ENCODE measurements at regions not wholly inside any gene's neighbourhood (a gene's known extent, or its start where the extent isn't known, plus 50 kb on each side); places are given as distances from the start of the nearest gene placed in this dataset.
"Not testable (repeated sequence)": the region's sequence is repeated elsewhere in the genome, so short reads cannot be mapped to it uniquely, and the experiment has no call there.

DNA sequence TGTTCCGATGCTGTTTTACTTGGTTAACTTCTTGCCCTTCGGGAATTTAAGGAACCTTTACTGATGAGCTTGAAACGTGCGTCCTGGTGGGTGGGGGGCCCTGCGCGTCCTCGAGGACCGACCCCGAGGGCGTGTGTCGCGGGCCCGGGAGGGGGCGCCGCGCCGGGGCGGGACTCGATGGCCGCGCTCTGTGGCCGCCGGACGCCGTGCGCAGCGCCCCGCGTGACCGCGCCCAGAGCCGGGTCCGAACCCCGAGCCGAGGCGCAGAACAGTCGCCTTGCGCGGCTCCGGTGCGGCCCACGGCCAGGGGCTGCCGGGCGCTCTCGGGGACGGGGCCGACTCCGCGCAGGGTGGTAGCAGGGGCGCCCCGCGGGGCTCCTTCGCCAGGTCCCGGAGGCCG, 4053.5 kb upstream of the TPTE start:
- not testable (repeated sequence) for H3K4me1 Mint-ChIP-seq, H3K9me3 Mint-ChIP-seq, DNase-seq, H3K4me3 Mint-ChIP-seq, H3K27me3 Mint-ChIP-seq, H3K36me3 Mint-ChIP-seq, H3K27ac Mint-ChIP-seq

DNA sequence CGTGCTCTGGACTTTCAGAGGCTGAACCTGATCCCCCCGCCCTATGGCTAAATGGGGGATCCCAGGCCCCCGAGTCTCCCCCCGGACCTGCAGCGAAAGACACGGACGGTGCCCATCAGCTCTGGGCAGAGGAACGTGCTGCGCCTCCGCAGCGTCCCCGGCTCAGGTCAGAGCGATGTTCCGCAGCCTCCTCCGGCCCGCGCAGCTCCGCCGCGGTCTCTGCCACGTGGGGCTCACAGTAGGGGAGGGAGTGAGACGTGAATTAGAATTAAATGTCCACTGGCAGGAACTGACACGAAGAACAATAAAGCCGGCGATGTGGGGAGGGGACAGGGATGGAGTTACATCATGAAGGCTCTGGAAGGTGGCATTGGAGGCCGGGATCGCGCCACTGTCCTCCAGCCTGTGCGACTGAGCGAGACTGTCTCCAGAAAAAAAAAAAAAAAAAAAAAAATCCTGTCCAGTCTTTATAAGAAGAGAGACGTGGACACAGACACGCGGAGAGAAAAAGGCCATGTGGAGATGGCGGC, 4053.0 kb upstream of the TPTE start:
- H3K4me1 Mint-ChIP-seq, H3K9me3 Mint-ChIP-seq, H3K27me3 Mint-ChIP-seq, H3K27ac Mint-ChIP-seq, H3K36me3 Mint-ChIP-seq, DNase-seq, H3K4me3 Mint-ChIP-seq: not testable (repeated sequence)

DNA sequence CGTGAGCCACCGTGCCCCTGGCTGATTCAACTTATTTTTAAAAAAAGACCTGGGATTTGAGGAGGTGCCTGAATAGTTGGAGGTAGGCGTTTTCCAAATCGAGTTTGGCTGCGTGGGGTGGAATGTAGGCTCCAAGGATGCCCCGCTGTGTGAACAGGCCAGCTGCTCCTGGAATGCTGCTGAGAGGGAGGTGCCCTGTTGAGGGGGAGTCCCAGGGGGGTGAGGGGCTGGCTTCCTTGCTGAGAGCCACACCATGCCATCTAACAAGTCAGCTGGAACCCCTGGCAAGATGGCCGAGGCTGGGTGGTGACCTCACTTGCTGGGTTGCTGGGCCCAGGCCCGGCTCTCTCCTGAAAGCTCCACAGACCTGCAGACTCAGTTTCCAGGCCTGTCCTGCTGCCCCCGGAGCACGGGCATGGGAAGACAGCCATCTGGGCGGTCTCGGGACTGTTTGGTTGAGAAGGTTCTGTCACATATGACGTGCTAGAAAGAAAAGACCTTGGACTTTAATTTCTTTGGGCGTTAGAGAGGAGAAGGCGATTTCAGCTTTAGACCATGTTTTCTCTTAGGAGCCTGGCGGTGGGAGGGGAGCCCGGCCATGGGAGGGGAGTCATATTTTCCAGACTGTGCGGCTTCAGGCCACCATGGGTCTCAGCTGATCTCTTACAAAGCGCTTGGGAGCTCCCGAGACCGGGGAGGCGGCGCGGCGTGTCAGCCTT, 4047.0 kb upstream of the TPTE start:
- not testable (repeated sequence) for H3K9me3 Mint-ChIP-seq, H3K36me3 Mint-ChIP-seq, H3K27me3 Mint-ChIP-seq, DNase-seq, H3K4me1 Mint-ChIP-seq, H3K27ac Mint-ChIP-seq, H3K4me3 Mint-ChIP-seq

DNA sequence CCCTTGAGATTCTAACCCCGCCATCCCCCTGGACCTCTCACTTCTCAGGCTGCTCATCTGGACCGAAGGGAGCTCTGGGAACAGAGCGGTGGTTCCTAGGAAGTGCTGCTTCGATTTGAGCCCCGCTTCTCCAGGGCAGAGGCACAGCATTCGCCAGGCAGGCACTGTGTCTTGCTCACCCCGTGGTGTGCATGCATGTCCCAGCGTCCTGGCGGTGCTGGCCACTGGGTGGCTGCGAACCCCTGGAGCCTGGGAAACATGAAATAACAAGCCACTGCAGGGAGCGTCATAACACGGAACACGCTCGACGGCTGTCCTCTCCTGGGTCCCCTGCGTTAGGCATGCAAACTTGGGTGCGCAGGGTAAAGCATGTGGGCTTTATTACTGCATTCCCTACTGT, 4040.3 kb upstream of the TPTE start:
- not testable (repeated sequence) for DNase-seq, H3K36me3 Mint-ChIP-seq, H3K9me3 Mint-ChIP-seq, H3K4me3 Mint-ChIP-seq, H3K4me1 Mint-ChIP-seq, H3K27me3 Mint-ChIP-seq, H3K27ac Mint-ChIP-seq

DNA sequence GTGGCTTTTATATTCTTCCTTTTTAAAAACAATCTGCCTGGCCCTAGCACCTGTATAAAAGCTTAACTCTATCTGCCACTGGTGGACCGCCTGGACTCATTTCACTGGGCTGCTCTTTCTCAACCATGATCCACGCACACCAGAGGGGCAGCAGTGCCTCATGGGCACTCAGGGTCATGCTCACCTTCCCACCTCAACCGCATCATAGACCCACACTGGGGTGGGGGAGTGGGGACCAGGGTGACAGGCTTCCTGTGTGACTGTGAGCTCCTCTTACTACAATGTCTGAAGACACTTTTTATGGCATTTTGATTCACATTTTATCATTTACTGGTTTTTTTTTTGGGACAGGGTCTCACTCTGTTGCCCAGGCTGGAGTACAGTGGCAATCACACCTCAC, 4038.8 kb upstream of the TPTE start:
- not testable (repeated sequence) for DNase-seq

DNA sequence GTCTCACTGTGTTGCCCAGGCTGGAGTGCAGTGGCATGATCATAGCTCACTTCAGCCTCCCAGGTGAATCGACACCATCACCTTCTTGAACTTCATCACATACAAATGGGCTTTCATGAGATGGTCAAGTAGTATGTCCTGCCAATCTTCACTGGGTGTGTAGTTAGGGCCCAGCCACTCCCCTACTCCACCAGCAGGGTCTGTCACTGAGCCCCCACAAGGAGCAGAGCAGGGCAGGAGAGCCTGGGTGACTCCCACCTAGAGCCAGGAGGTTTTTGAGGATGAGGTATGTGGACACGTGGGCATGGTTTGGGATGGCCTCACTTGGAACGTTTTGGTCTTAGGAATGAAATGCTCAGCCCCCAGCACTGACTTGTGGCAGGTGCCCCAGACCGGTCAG, 4037.7 kb upstream of the TPTE start:
- H3K9me3 Mint-ChIP-seq, H3K4me1 Mint-ChIP-seq, H3K27me3 Mint-ChIP-seq, H3K27ac Mint-ChIP-seq, DNase-seq, H3K4me3 Mint-ChIP-seq, H3K36me3 Mint-ChIP-seq: not testable (repeated sequence)

More for the DNA sequence above, 4038.8 kb upstream of the TPTE start:
- H3K4me1 Mint-ChIP-seq, H3K27ac Mint-ChIP-seq, H3K9me3 Mint-ChIP-seq, H3K27me3 Mint-ChIP-seq, H3K36me3 Mint-ChIP-seq, H3K4me3 Mint-ChIP-seq: not testable (repeated sequence)

DNA sequence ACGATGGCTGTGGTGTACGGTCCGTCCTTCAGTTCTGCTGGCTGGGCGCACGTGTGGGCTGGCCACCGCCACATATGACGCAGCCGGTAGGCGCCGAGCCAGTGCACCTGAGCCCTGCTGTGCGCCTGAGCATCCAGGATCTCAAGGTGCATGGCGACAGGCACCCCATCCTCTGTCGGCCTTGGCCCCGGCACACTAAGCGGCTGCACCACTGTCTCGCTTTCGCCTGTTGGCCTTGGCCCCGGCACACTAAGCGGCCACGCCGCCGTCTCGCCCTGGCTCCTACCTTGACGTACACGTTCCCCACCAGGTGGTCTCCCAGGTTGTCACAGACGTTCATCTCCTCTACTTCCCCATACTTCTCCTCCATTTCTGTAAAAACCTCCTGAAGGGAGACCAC, 4034.6 kb upstream of the TPTE start:
- not testable (repeated sequence) for H3K9me3 Mint-ChIP-seq, DNase-seq, H3K4me1 Mint-ChIP-seq, H3K27me3 Mint-ChIP-seq, H3K4me3 Mint-ChIP-seq, H3K27ac Mint-ChIP-seq, H3K36me3 Mint-ChIP-seq

DNA sequence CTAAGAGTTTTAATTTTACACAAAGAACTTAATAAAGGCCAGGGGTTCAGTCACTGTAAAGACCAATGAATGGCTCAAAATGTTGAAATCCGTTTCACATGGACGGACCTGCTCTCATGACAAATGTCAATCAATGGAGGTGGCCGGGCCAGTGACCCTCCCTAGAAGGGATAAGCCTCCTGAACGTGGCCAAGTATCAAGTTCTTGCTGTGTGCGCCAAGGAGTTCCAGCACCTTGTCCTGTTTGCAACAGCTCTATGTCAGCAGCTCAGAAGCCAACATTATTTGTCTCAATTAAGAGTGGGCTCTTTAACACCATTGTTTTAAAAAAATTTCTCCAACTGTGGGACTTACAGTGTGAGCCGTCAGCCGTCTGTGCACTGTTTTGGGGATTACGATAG, 4028.7 kb upstream of the TPTE start:
- not testable (repeated sequence) for H3K9me3 Mint-ChIP-seq, H3K27me3 Mint-ChIP-seq, H3K4me3 Mint-ChIP-seq, H3K36me3 Mint-ChIP-seq, H3K27ac Mint-ChIP-seq, DNase-seq, H3K4me1 Mint-ChIP-seq

DNA sequence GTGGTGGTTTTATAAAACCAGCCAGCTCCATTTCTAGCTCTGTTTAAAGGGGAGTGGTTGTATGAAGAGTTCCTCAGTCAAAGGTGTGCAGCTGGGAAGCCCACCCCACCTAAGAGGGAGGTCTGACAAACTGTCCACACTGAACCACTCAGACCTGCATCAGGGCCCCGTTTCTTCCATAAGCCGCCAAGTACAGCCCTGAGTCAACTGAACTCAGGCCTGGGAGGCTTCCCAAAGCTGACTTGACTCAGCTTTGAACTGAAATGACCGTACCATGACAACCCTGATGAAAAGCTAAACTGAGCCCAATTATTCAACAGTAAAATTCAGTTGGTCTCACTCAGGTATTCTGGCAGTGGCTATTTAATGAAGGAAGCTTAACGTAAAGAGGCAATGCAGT, 4027.4 kb upstream of the TPTE start:
- H3K4me1 Mint-ChIP-seq, H3K4me3 Mint-ChIP-seq, H3K9me3 Mint-ChIP-seq, H3K27ac Mint-ChIP-seq, H3K27me3 Mint-ChIP-seq, DNase-seq, H3K36me3 Mint-ChIP-seq: not testable (repeated sequence)

DNA sequence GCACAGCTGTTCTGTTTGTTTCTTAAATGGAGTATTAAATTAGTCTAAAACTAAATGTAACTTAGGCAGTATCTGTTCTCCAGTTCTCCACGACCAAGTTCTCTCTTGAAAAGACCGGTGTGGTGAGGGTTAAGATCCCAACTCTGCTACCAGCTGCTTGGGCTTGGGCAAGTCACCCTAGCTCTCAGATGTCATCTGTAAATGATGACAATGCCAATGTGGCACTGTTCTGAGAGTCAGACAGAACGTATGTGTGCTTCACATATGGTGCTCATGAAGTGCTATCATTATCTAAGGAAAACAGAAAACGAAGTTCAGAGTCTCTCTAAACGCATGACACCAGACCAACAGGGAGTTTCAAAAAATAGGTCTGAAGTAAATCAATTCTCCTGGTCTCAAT, 4025.0 kb upstream of the TPTE start:
- H3K4me1 Mint-ChIP-seq, H3K27ac Mint-ChIP-seq, H3K4me3 Mint-ChIP-seq, H3K9me3 Mint-ChIP-seq, H3K36me3 Mint-ChIP-seq, DNase-seq, H3K27me3 Mint-ChIP-seq: not testable (repeated sequence)

DNA sequence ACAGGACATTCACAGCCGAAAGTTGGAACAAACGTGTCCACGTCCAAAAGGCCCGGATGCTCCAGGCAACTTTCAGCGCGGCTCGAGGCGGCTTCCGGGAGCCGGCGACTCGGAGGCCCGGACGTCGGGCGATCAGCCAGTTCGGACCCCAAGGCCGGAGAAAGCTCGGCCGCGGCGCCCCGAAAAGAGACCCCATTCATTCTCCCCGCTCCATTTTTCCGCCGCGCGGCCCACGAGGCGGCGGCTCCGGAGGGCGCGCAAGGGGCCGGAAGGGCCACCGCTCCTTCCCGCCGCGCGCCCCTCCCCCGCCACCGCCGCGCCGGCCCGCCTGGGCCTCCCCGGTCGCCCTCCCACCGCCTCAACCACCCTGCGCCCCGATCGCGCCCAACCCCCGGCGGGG, 4022.7 kb upstream of the TPTE start:
- not testable (repeated sequence) for H3K36me3 Mint-ChIP-seq, H3K27me3 Mint-ChIP-seq, H3K9me3 Mint-ChIP-seq, H3K4me1 Mint-ChIP-seq
- peak overlapping the region; percentile 20 for H3K27ac Mint-ChIP-seq
- DNase-seq = peak; percentile 34
- H3K4me3 Mint-ChIP-seq = peak overlapping the region; percentile 55

DNA sequence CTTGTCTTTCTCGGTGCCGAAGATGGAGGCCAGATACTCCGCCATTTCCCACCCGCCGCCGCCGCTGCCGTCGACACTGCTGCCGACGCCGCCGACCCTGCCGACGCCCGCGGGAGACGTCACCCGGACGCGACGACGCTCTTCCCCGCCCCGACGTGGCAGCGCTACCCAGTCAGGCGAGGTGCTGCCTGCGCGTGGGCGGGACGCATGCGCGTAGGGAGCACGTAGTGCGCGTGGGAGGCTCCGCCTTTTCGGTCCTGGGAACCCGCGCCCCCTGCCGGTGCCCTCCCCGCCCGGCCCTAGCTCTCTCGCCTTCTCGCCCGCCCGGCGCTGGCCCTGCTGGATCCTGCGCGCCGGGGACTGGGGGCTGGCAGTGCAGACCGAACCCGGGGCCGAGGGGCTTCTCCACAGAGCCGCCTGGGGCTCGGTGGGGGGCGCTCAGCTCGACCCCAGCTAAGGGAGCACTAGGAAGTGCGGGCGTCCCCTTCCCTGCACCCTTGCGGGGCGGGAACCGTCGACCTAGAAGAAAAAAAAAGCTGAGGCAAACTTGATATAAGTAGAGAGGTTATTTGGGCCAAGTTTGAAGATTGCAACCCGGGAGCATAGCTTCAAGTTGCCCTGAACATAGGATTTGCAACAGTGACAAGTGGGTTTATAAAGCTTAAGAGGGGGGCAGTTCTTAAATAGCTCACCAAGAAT, 4022.1 kb upstream of the TPTE start:
- H3K4me1 Mint-ChIP-seq, H3K36me3 Mint-ChIP-seq, H3K4me3 Mint-ChIP-seq, H3K9me3 Mint-ChIP-seq, H3K27ac Mint-ChIP-seq, H3K27me3 Mint-ChIP-seq: not testable (repeated sequence)
- DNase-seq = peak; percentile 84

DNA sequence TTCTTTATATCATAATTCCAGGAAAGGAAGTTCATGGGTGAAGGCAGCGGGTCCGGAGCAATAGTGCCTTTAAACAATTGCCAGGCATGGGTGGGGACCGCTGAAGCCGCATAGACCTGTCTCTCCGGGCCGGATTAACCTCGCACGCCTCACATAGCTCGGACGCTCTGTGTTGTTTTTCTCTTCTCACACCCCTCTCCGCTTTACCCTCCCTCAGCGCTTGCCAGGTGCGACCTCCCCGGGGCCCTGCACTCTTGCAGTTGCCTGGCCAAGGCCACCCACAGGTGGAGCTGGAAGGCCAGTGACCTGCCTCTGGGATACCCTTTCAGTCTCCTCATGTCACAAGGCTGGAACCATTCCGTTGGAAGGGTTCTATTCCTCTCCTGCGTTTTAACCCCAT, 4021.5 kb upstream of the TPTE start:
- not testable (repeated sequence) for DNase-seq, H3K27me3 Mint-ChIP-seq, H3K27ac Mint-ChIP-seq, H3K36me3 Mint-ChIP-seq, H3K9me3 Mint-ChIP-seq, H3K4me1 Mint-ChIP-seq, H3K4me3 Mint-ChIP-seq

DNA sequence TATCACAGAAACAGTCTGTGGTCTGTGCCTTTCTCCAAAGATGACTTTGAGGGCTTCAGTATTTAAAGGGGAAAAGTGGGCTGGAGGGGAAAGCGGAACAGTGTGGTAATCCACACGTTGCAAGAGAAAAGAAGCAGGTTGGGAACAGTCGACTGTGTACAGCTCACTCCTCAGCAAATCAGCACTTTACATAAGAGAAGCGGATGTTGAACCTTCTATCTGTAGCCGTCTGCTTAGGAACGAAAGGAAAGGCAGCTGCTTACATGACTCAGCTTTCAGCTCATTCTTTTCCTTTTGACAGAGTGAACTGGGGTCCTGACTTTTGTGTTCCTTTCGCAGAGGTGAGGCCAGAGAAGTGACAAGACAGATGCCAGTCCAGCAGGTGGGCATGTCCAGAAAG, 4020.7 kb upstream of the TPTE start:
- DNase-seq, H3K9me3 Mint-ChIP-seq, H3K4me1 Mint-ChIP-seq, H3K4me3 Mint-ChIP-seq, H3K36me3 Mint-ChIP-seq, H3K27ac Mint-ChIP-seq, H3K27me3 Mint-ChIP-seq: not testable (repeated sequence)

DNA sequence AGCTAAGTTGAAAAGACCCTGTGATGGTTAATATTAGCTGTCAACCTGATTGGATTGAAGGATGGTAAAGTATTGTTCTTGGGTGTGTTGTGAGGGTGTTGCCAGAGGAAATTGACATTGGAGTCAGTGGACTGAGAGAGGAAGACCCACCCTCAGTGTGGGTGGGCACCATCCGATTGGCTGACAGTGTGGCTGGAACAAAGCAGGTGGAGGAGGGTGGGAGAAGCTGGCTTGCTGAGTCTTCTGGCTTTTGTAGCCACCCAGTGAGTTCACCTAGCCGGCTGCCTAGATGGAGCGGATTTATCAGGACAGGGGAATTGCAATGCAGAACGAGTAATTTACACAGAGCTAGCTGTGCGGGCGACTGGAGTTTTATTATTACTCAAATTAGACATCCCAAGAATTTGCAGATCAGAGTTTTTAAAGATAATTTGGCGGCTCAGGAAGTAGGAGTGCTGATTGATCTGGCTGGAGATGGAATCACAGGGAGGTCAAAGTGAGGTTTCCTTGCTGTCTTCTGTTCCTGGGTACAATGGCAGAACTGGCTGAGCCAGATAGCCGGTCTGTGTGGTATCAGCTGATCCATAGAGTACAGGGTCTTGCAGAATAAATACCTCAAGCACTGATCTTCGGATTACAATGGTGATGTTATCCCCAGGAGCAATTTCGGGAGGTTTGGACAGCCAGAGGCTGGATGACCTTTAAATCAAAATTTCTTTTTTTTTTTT, 4015.1 kb upstream of the TPTE start:
- not testable (repeated sequence) for H3K36me3 Mint-ChIP-seq, H3K27me3 Mint-ChIP-seq, H3K4me1 Mint-ChIP-seq, DNase-seq, H3K4me3 Mint-ChIP-seq, H3K27ac Mint-ChIP-seq, H3K9me3 Mint-ChIP-seq

DNA sequence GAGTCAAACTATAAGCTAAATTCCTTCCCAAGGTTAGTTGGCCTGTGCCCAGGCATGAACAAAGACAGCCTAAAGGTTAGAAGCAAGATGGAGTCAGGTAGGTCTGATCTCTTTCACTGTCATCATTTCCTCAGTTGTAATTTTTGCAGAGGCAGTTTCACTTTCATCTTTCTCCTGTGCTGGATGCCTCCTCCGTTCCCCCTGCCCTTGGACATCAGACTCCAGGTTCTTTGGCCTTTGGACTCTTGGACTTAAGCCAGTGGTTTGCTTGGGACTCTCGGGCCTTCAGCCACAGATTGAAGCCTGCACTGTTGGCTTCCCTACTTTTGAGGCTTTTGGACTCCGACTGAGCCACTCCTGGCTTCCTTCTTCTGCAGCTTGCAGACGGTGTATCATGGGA, 4013.8 kb upstream of the TPTE start:
- H3K9me3 Mint-ChIP-seq, H3K27ac Mint-ChIP-seq: not testable (repeated sequence)

More for the DNA sequence above, 4013.8 kb upstream of the TPTE start:
- H3K4me3 Mint-ChIP-seq, H3K36me3 Mint-ChIP-seq, H3K4me1 Mint-ChIP-seq, DNase-seq, H3K27me3 Mint-ChIP-seq: not testable (repeated sequence)

All from activated naive CD8-positive, alpha-beta T cell treated with anti-CD3 and anti-CD28 coated beads for 36 hours (primary cell).